Fibroblast of skin of back (primary cell): ENCODE measurements at regions not wholly inside any gene's neighbourhood (a gene's known extent, or its start where the extent isn't known, plus 50 kb on each side); places are given as distances from the start of the nearest gene placed in this dataset.
"Not testable (repeated sequence)": the region's sequence is repeated elsewhere in the genome, so short reads cannot be mapped to it uniquely, and the experiment has no call there.

ENCODE experiments used
- DNase-seq: peaks from one replicate; pipeline ENCODE4 v3.0.0-alpha.2; 2013

DNA sequence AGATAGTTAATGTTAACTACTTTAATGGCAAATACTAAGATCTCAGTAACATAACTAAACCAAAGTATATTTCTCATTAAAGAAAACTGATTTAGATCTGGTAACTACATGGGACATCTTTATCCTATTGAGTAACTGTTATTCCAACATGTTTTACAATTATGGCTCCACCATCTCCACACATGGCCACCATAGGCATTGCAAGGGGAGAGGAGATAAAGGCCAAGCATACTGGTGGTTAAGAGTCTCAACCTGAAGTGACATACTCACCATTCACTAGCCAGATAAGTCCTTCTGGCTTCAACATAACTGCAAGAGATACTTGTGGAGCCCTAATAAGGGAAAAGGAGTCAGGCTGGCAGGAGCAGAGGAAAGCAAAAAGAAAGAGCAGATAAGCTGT, 1586.4 kb upstream of the SPRY2 start:
- DNase-seq = peak; percentile 9

DNA sequence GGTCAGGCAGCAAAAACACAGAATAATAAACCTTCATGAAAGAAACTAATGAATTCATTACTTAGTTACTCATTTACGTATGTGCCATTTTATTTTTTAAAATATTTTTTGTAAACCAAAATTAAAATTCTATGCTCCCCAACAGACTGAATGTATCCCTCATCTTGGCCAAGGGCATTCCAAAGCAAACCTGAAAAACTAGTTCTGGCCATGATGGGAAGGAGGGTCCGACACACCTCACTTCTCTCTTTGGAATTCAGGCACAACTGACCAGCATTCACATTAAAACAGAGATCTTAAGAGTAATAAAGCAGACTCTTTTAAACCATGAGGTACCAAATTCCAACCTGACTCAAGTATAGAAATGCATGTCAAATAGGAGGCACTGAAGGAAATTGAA, 1576.9 kb upstream of the SPRY2 start:
- DNase-seq = no peak

DNA sequence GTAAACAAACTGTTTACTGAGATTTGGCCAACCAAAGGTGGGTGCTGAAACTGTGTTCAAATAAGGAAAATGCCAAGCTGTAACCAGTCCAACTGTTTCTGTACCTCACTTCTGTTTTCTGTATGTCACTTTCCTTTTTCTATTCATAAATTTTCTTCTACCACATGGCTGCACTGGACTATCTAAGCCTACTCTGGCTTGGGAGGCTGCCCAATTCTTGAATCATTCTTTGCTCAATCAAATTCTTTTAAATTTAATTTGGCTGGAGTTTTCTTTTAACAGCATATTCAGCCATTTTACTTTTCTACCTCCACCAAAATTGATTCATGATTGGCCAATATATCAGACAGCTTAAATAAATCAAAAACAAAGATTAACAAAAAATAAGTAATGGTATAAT, 1575.5 kb upstream of the SPRY2 start:
- peak; percentile 0 for DNase-seq

- DNase-seq = no peak
Observed at GRCh38 chr13:81907787-81908372, 1567.0 kb upstream of the SPRY2 start.

DNA sequence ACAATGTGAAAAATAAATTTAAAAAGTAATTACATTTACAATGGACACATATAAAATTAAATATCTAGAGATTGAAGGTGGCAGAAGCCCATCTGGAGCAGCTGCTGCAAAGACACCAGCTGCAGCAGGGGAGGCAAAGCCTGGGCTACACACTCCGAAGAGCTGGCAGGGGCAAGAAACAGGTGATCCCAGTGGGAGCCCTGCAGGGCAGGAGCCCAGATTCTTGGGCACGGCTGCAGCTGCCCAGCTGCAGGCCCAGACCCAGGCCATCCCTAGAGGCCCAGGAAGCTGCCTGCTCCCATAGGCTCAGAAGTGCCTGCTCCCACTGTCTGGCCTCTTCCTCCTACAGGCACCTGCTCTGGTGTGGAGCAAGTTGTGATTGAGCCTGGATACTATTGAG, 1547.9 kb upstream of the SPRY2 start:
- no peak for DNase-seq

GRCh38 chr13:81874681-81875661, 1534.0 kb upstream of the SPRY2 start:
- DNase-seq = no peak

DNA sequence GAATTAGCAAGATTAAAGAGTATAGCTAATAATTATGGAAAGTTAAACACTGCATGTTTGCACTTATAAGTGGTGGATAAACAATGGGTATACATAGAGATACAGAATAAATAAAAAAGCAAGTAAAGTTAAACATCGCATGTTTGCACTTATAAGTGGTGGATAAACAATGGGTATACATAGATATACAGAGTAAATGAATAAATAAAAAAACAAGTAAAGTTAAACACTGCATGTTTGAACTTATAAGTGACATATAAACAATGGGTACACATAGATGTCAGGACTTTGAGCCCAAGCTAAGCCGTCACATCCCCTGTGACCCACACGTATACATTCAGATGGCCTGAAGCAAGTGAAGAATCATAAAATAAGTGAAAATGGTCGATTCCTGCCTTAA, 1533.3 kb upstream of the SPRY2 start:
- DNase-seq = no peak

DNA sequence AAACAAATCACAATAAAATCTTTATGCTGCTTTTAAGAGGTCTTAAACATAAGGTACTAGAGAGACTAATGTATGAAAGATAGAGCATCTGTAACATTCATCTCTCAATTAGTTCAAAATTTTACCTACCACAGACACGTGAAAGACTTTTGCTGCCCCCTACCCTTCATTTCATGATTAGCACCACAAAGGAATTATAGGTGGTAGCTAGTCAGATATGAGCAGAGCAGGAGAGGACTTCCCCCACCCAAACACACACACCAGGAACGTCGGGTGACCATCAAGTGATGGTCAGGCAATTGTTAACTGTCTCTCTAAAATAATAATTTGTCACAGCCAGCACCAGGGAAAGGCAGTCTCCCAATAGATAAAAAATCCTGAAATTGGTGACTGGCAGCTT, 1531.7 kb upstream of the SPRY2 start:
- no peak for DNase-seq

DNA sequence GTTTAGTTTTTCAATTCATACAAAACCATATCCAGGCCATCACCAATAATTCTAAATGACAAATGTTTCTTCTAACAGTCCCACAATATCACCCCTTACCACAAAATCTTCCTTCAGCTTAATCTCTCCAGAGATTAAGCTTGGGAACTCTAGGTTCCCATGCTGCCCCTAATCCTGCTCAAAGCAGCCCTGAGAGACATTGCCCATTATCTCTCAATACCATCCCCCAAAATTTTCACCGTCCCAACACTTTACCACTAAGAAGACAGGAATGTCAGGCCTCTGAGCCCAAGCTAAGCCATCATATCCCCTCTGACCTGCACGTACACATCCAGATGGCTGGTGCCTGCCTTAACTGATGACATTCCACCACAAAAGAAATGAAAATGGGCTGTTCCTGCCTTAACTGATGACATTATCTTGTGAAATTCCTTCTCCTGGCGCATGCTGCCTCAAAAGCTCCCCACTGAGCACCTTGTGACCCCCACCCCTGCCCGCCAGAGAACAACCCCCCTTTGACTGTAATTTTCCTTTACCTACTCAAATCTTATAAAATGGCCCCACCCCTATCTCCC, 1530.9 kb upstream of the SPRY2 start:
- not testable (repeated sequence) for DNase-seq

GRCh38 chr13:81848291-81848690, 1507.4 kb upstream of the SPRY2 start:
- no peak for DNase-seq

GRCh38 chr13:81846771-81847170, 1505.8 kb upstream of the SPRY2 start:
- DNase-seq = no peak

DNA sequence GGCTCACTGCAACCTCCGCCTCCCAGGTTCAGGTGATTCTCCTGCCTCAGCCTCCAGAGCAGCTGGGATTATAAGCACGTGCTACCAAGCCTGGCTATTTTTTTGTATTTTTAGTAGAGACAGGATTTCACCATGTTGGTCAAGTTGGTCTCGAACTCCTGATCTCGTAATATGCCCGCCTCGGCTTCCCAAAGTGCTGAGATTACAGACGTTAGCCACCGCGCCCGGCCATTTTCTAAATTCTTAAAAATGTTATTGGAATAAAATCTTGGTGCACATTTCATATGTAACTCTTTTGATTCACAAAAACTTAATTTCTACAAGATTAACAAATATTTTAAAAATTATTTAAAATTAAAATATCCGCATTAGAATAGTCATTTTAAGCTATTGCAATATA, 1480.3 kb upstream of the SPRY2 start:
- DNase-seq = no peak

GRCh38 chr13:81800433-81800832, 1459.5 kb upstream of the SPRY2 start:
- DNase-seq = no peak

- no peak for DNase-seq
Observed at GRCh38 chr13:81795710-81796109, 1454.8 kb upstream of the SPRY2 start.

- DNase-seq = no peak
Observed at GRCh38 chr13:81791641-81792040, 1450.7 kb upstream of the SPRY2 start.

GRCh38 chr13:81781471-81781870, 1440.5 kb upstream of the SPRY2 start:
- DNase-seq = no peak

GRCh38 chr13:81779876-81780275, 1439.0 kb upstream of the SPRY2 start:
- DNase-seq = no peak

DNA sequence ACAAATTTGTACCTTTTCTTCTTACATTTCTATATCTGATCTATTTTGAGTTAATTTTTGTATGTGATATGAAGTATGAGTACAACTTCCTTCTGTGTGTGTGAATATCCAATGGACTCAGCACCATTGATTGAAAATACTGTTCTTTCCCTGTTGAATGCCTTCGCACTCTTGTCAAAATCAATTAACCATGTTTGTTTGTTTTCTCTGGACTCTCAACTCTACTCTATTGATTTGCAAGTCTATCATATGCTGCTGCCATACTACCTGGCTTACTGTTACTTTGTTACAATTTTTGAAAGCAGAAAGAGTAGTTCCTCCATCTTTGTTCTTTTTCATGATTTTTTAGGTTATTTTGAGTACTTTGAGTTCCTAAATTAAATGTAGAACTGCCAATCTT, 1437.4 kb upstream of the SPRY2 start:
- DNase-seq = no peak

DNA sequence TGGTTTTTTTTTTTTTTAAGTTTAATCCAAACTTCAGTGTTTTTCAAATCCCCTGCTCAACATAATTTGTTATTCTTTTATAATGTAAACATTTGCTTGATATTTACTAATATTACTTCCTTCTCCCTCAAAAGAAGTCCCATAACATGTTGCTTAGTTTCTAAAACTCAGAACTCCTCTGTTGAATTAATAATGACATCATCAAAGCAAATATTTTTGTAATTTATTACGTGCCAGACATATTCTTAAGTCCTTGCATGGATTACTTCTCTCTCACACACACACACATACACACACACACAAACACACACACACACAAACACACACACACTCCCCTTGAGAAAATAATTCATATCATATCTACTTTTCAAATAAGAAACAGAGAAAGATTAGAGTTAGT, 1432.3 kb upstream of the SPRY2 start:
- no peak for DNase-seq

- DNase-seq = no peak
Observed at GRCh38 chr13:81771951-81772350, 1431.0 kb upstream of the SPRY2 start.

DNA sequence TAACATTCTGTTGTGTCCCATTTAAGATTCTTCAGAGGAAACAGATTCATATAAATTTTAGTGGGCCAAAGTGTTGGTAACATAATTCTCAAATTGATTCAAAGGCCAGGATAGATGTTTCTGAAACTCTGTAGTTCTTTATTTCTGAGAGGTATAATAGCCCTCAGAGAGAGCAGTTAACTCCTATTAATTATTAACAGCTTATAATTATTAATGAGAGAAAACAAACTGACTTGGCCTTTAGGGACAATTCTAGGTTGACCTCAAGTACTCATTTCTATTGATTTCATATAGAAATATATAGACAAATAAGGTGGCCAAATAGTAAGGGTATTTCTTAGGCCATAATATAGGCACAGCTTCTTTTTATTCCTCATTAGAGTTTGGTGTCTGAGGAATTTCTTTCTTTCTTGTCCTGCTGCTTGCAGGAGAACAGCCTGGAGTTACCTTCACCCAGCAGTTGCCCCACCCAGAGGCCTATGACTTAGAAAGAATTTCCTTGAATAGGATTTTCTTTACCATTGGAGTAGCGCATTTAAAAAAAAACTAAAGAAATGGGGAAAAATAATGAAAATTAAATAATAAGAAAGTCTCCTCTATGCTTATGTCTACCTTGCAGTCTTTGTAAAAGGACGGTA, 1430.1 kb upstream of the SPRY2 start:
- DNase-seq = no peak

- DNase-seq = no peak
Observed at GRCh38 chr13:81762449-81762848, 1421.5 kb upstream of the SPRY2 start.

GRCh38 chr13:81760316-81760715, 1419.4 kb upstream of the SPRY2 start:
- DNase-seq = no peak
